Lung (tissue), 11 donors: ENCODE measurements at regions not wholly inside any gene's neighbourhood (a gene's known extent, or its start where the extent isn't known, plus 50 kb on each side); places are given as distances from the start of the nearest gene placed in this dataset.

Source experiments
- ATAC-seq: fragments of 200-7000 bp; cut with Tn5 transposase; one replicate; pipeline ENCODE4 v1.9.1; 2020; ENCODE audit warnings: moderate number of reproducible peaks; ENCODE audit not compliant: insufficient read depth, low FRiP score
- DNase-seq, 3 donors: peaks; one replicate each; pipeline ENCODE4 v3.0.0-alpha.2; 2013 to 2017
- H3K27ac ChIP-seq, 2 donors: one replicate each; pipeline ENCODE4 v1.5.1; 2013; ENCODE audit warnings: mild to moderate bottlenecking in 2 of 2, moderate library complexity in 2 of 2, control low read depth in 1 of 2, inconsistent platforms in 1 of 2, low read depth in 1 of 2, low read length in 1 of 2
- H3K27me3 ChIP-seq, 3 donors: one replicate each; pipeline ENCODE4 v1.5.1; 2013; ENCODE audit warnings: low read length in 2 of 3; ENCODE audit not compliant: control insufficient read depth in 3 of 3, insufficient read depth in 3 of 3
- H3K36me3 ChIP-seq, 4 donors: one replicate each; pipeline ENCODE4 v1.5.1; 2013; ENCODE audit warnings: low read length in 4 of 4, mild to moderate bottlenecking in 1 of 4, moderate library complexity in 1 of 4; ENCODE audit not compliant: control insufficient read depth in 4 of 4, insufficient read depth in 4 of 4
- H3K4me1 ChIP-seq, 5 donors: one replicate each; pipeline ENCODE4 v1.5.1; 2013; ENCODE audit warnings: low read length in 5 of 5, mild to moderate bottlenecking in 2 of 5, moderate library complexity in 1 of 5; ENCODE audit not compliant: control insufficient read depth in 5 of 5, insufficient read depth in 5 of 5
- H3K4me3 ChIP-seq: one replicate; pipeline ENCODE4 v1.5.1; 2013; ENCODE audit warnings: mild to moderate bottlenecking, control low read depth, moderate library complexity
- H3K9ac ChIP-seq, 2 donors: one replicate each; pipeline ENCODE4 v1.5.1; 2013; ENCODE audit warnings: low read length in 2 of 2, control low read depth in 1 of 2; ENCODE audit not compliant: insufficient read depth in 1 of 2
- H3K9me3 ChIP-seq, 4 donors: one replicate each; pipeline ENCODE4 v1.5.1; 2013; ENCODE audit warnings: low read length in 3 of 4, mild to moderate bottlenecking in 1 of 4, moderate library complexity in 1 of 4; ENCODE audit not compliant: control insufficient read depth in 4 of 4, insufficient read depth in 3 of 4
- WGBS, 2 donors: extraction: QIAGEN DNeasy Blood & Tissue Kit; methylation state at CpG; one replicate each; pipeline ENCODE4 v1.1.7; 2013; 5-methylcytosine and 5-hydroxymethylcytosine counted together
- TF ChIP-seq, protein P1 (sequence below): IDR thresholded peaks from 2 replicates; pipeline ENCODE4 v1.5.1; 2012; ENCODE audit warnings: mild to moderate bottlenecking; ENCODE audit errors: control extremely low read depth, extremely low read depth
- donor health status: control.
- donor health status: control.
- donor health status: Bipolar disorder and iron deficiency.
- donor health status: healthy.
- donor health status: DM: yes; HTN: yes; CAD: no.

DNA sequence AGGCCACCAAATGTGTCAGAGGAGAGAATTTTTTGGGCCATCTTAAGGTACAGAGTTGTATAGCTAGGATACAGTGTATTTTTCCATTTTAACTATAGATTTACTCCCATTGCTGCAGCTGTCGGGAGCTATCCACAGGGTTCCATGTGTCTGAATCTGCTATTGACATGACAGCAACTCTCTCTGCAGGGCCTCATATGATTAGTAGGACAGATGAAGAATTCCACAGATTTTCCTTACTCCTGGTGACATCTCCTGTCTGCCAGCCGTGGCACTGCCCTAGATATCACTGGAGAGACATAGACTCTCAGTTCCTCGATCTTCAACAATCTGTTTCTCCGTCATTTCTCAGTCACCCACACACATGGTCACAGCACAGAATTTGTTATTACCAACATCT is 86.5 kb downstream of the SPCS3 start:
- H3K9me3 ChIP-seq, result peaks cover 0 to 2% (median 0%) of the 10 kb centered on the region in 4 donors
- DNase-seq (no peak), ATAC-seq (no peak)
- TF ChIP-seq, protein P1, sequence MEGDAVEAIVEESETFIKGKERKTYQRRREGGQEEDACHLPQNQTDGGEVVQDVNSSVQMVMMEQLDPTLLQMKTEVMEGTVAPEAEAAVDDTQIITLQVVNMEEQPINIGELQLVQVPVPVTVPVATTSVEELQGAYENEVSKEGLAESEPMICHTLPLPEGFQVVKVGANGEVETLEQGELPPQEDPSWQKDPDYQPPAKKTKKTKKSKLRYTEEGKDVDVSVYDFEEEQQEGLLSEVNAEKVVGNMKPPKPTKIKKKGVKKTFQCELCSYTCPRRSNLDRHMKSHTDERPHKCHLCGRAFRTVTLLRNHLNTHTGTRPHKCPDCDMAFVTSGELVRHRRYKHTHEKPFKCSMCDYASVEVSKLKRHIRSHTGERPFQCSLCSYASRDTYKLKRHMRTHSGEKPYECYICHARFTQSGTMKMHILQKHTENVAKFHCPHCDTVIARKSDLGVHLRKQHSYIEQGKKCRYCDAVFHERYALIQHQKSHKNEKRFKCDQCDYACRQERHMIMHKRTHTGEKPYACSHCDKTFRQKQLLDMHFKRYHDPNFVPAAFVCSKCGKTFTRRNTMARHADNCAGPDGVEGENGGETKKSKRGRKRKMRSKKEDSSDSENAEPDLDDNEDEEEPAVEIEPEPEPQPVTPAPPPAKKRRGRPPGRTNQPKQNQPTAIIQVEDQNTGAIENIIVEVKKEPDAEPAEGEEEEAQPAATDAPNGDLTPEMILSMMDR, result no peak
- 89 to 96% methylated on average over 4 of the region's 4 CpGs for WGBS, 2 donors
- no peak overlapping the region for H3K27ac ChIP-seq
- H3K4me3 ChIP-seq, result no peak overlapping the region
- H3K27me3 ChIP-seq, result no peaks in the 10 kb centered on the region
- H3K4me1 ChIP-seq, result no peaks in the 10 kb centered on the region
- H3K36me3 ChIP-seq, result no peaks in the 10 kb centered on the region
- H3K9ac ChIP-seq, result no peak overlapping the region

- ATAC-seq (no peak), DNase-seq (no peak)
- H3K4me3 ChIP-seq, result no peak overlapping the region
- no peaks in the 10 kb centered on the region for H3K4me1 ChIP-seq
- no peaks in the 10 kb centered on the region for H3K36me3 ChIP-seq
- TF ChIP-seq, protein P1, result no peak
- H3K27me3 ChIP-seq, result no peaks in the 10 kb centered on the region
- no peak overlapping the region for H3K9ac ChIP-seq
- 81 to 85% methylated on average over 2 of the region's 2 CpGs for WGBS, 2 donors
- peaks cover 0 to 2% (median 0%) of the 10 kb centered on the region in 4 donors for H3K9me3 ChIP-seq
- no peak overlapping the region for H3K27ac ChIP-seq
These were observed 87.0 kb downstream of the SPCS3 start for GRCh38 chr4:176406736-176407135.

GRCh38 chr4:176409627-176410026 is 89.9 kb downstream of the SPCS3 start:
- Histone ChIP-seq H3K4me1 (no peaks in the 10 kb centered on the region), H3K9ac (no peak overlapping the region), H3K36me3 (no peaks in the 10 kb centered on the region), H3K27ac (no peak overlapping the region), H3K9me3 (peaks cover 0 to 2% (median 0%) of the 10 kb centered on the region in 4 donors), H3K27me3 (no peaks in the 10 kb centered on the region), H3K4me3 (no peak overlapping the region)
- TF ChIP-seq, protein P1, result no peak
- 90 to 94% methylated on average over 1 of the region's 1 CpG for WGBS, 2 donors
- no peak for DNase-seq
- no peak for ATAC-seq

DNA sequence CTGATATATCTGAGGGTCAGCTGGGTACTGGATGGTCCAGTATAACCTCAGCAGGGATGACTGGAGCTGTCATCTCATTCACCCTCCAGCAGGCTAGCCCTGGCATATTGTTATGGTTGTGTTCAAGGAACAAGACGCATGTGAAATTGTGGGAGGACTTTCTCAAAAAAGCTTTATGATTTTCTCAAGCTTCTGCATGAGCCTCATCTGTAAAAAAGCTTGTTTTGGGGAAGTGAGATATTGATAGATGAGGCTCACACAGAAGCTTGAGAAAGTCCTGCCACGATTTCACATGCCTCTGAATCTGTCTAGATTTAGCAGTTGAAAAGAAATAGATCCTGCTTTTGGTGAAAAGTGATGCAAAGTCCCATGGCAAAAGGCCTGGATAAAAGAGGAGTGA is 93.4 kb downstream of the SPCS3 start:
- no peaks in the 10 kb centered on the region for H3K36me3 ChIP-seq
- no peaks in the 10 kb centered on the region for H3K4me1 ChIP-seq
- H3K27ac ChIP-seq, result no peak overlapping the region
- TF ChIP-seq, protein P1, result no peak
- WGBS, 2 donors, result 82% methylated on average over 2 of the region's 2 CpGs
- ATAC-seq (no peak), DNase-seq (no peak)
- no peaks in the 10 kb centered on the region for H3K9me3 ChIP-seq
- no peaks in the 10 kb centered on the region for H3K27me3 ChIP-seq
- H3K4me3 ChIP-seq, result no peak overlapping the region
- H3K9ac ChIP-seq, result no peak overlapping the region
